Mammary epithelial cell (primary cell): ENCODE measurements at regions not wholly inside any gene's neighbourhood (a gene's known extent, or its start where the extent isn't known, plus 50 kb on each side); places are given as distances from the start of the nearest gene placed in this dataset.

Experiments
- CTCF ChIP-seq, 2 donors: IDR thresholded peaks in 1 of 2; conservative IDR thresholded peaks in 1 of 2; 2 replicates each; pipeline ENCODE4 v1.5.1; 2011 to 2012; ENCODE audit warnings: inconsistent platforms in 2 of 2, low read length in 2 of 2, mild to moderate bottlenecking in 2 of 2, control low read depth in 1 of 2, low read depth in 1 of 2; ENCODE audit not compliant: insufficient read depth in 1 of 2; ENCODE audit errors: extremely low read depth in 1 of 2
- EZH2 ChIP-seq: IDR thresholded peaks from 2 replicates; pipeline ENCODE4 v1.6.1; 2012; ENCODE audit warnings: low read length, inconsistent platforms, borderline replicate concordance

DNA sequence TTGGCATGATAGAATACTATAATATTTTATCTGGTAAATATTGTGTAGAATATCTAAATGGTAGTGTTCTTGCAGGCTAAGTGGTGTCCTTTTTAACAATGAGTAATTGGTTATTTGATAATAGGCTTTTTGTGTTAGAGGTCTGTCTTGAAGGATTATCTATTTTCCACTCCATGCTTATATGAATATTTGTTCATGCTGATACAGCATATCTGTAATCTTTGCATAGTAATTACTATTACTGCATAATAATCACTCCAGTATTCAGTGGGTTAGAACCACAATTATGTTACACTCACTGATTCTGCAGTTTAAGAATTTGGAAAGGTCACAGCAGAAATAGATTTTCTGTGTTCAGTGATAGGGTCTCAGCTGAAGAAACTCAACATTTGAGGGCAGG lies 1229.9 kb downstream of the MAT2B start:
- TF ChIP-seq CTCF (conservative IDR thresholded peaks at IDR 0.05 in 1 of 2, IDR thresholded peaks at IDR 0.05 in 1 of 2; ENCODE audit: extremely low read depth in 1 of 2, insufficient read depth in 1 of 2, low read depth in 1 of 2, low read length in 2 of 2) (no peak), EZH2 (no peak)
